H1 (cell line): ENCODE measurements at regions not wholly inside any gene's neighbourhood (a gene's known extent, or its start where the extent isn't known, plus 50 kb on each side); places are given as distances from the start of the nearest gene placed in this dataset.

ENCODE experiments used
- CTCF ChIA-PET: fragments of 300-600 bp; sonication (Branson Sonifier 250); formaldehyde crosslinking; loops from one replicate; lab custom pipeline; 2021; ENCODE audit not compliant: partially characterized antibody; lab: Charles Lee
- POLR2A ChIA-PET: fragments of 300-600 bp; sonication (Branson Sonifier 250); formaldehyde crosslinking; loops from one replicate; lab custom pipeline; 2021; ENCODE audit warnings: inconsistent platforms; ENCODE audit not compliant: partially characterized antibody; lab: Charles Lee
- DNase-seq, 2 experiments: peaks; one replicate each; pipeline versions ENCODE4 v3.0.0 to v3.0.0-alpha.2; 2010 to 2022; ENCODE audit warnings: low spot score in 2 of 2, low read depth in 1 of 2, mixed read lengths in 1 of 2
- FAIRE-seq: peaks from 2 replicates; lab custom pipeline; 2011; peaks lifted over from hg19 to GRCh38; lab: Jason Lieb, UNC
- H2AFZ ChIP-seq: 2 replicates; pipeline ENCODE4 v1.8.1; 2012; ENCODE audit warnings: low read length, inconsistent platforms
- H2AK5ac ChIP-seq: 2 replicates; pipeline ENCODE4 v1.6.1; 2013; ENCODE audit warnings: low read depth, low read length
- H2BK120ac ChIP-seq: replicated peaks from 2 replicates; pipeline ENCODE3; 2013; ENCODE audit warnings: low read depth, low read length, inconsistent platforms
- H2BK12ac ChIP-seq: 2 replicates; pipeline ENCODE4 v1.6.1; 2013; ENCODE audit warnings: low read depth, low read length
- H2BK15ac ChIP-seq: 2 replicates; pipeline ENCODE4 v1.6.1; 2013; ENCODE audit warnings: low read length
- H2BK20ac ChIP-seq: 2 replicates; pipeline ENCODE4 v1.6.1; 2013; ENCODE audit warnings: low read length
- H2BK5ac ChIP-seq: 2 replicates; pipeline ENCODE4 v1.6.1; 2013; ENCODE audit warnings: low read depth, low read length
- H3K14ac ChIP-seq: 2 replicates; pipeline ENCODE4 v1.6.1; 2013; ENCODE audit warnings: inconsistent platforms; ENCODE audit not compliant: insufficient read length
- H3K18ac ChIP-seq: 2 replicates; pipeline ENCODE4 v1.6.1; 2013; ENCODE audit warnings: low read length; ENCODE audit errors: extremely low read depth
- H3K23ac ChIP-seq: 2 replicates; pipeline ENCODE4 v1.6.1; 2013; ENCODE audit warnings: inconsistent platforms; ENCODE audit not compliant: insufficient read length
- H3K23me2 ChIP-seq: 2 replicates; pipeline ENCODE4 v1.6.1; 2013; ENCODE audit warnings: low read depth, low read length
- H3K27ac ChIP-seq: 2 replicates; pipeline ENCODE4 v1.6.1; 2011; ENCODE audit warnings: low read depth, low read length, inconsistent platforms
- H3K27me3 ChIP-seq, 4 experiments: replicated peaks in 1 of 4; 1 replicate in 1 of 4; 2 replicates in 3 of 4; pipeline versions ENCODE4 v1.6.1 to v1.8.1; 2011 to 2013; ENCODE audit warnings: low read length in 3 of 4, mild to moderate bottlenecking in 3 of 4, inconsistent platforms in 2 of 4, mixed read lengths in 2 of 4, moderate library complexity in 1 of 4; ENCODE audit not compliant: control insufficient read depth in 3 of 4, insufficient read depth in 3 of 4; ENCODE audit errors: extremely low read depth in 1 of 4
- H3K36me3 ChIP-seq, 4 experiments: 2 replicates each; pipeline versions ENCODE4 v1.6.1 to v1.8.1; 2011 to 2013; ENCODE audit warnings: mild to moderate bottlenecking in 4 of 4, low read length in 3 of 4, moderate library complexity in 2 of 4, control low read depth in 1 of 4, inconsistent platforms in 1 of 4; ENCODE audit not compliant: insufficient read depth in 4 of 4, control insufficient read depth in 2 of 4
- H3K4ac ChIP-seq: replicated peaks from 2 replicates; pipeline ENCODE3; 2013; ENCODE audit warnings: low read length, low read depth, mixed read lengths, inconsistent platforms; ENCODE audit not compliant: insufficient read length
- H3K4me1 ChIP-seq, 4 experiments: replicated peaks in 1 of 4; 1 replicate in 1 of 4; 2 replicates in 3 of 4; pipeline versions ENCODE4 v1.6.1 to v1.8.1; 2011 to 2013; ENCODE audit warnings: low read length in 3 of 4, inconsistent platforms in 2 of 4, mixed read lengths in 1 of 4; ENCODE audit not compliant: insufficient read depth in 4 of 4, control insufficient read depth in 3 of 4
- H3K4me2 ChIP-seq, 2 experiments: 2 replicates each; pipeline versions ENCODE4 v1.6.1 to v1.8.1; 2011 to 2013; ENCODE audit warnings: low read depth in 2 of 2, low read length in 2 of 2, control low read depth in 1 of 2, inconsistent platforms in 1 of 2, mild to moderate bottlenecking in 1 of 2; ENCODE audit not compliant: insufficient read depth in 1 of 2
- H3K4me3 ChIP-seq, 4 experiments: fragments of 200-600, 300-600 bp in 1 of 4; sonication (generic), shearing (Covaris generic), sonication (Bioruptor Twin) in 1 of 4; 2 replicates each; pipeline versions ENCODE4 v1.5.1 to v1.8.1; 2011 to 2016; ENCODE audit warnings: low read length in 4 of 4, low read depth in 3 of 4, control low read depth in 2 of 4, inconsistent platforms in 2 of 4, mild to moderate bottlenecking in 2 of 4, mixed read lengths in 1 of 4, moderate library complexity in 1 of 4; ENCODE audit not compliant: insufficient read depth in 2 of 4; ENCODE audit errors: extremely low read depth in 1 of 4
- H3K56ac ChIP-seq: replicated peaks from 2 replicates; pipeline ENCODE3; 2013; ENCODE audit warnings: low read depth, mild to moderate bottlenecking, mixed read lengths, low read length, inconsistent platforms; ENCODE audit not compliant: insufficient read length
- H3K79me1 ChIP-seq: 2 replicates; pipeline ENCODE4 v1.6.1; 2013; ENCODE audit warnings: low read depth, low read length, control low read depth
- H3K79me2 ChIP-seq, 2 experiments: 2 replicates each; pipeline versions ENCODE4 v1.6.1 to v1.8.1; 2012 to 2013; ENCODE audit warnings: low read length in 2 of 2, mild to moderate bottlenecking in 2 of 2, inconsistent platforms in 1 of 2; ENCODE audit not compliant: insufficient read depth in 2 of 2, control insufficient read depth in 1 of 2
- H3K9ac ChIP-seq, 4 experiments: replicated peaks in 1 of 4; 1 replicate in 1 of 4; 2 replicates in 3 of 4; pipeline versions ENCODE4 v1.6.1 to v1.8.1; 2011 to 2013; ENCODE audit warnings: low read depth in 3 of 4, low read length in 3 of 4, control low read depth in 2 of 4, mild to moderate bottlenecking in 2 of 4, moderate library complexity in 2 of 4, inconsistent platforms in 1 of 4; ENCODE audit errors: extremely low read depth in 1 of 4
- H3K9me3 ChIP-seq, 2 experiments: 2 replicates each; pipeline versions ENCODE4 v1.6.1 to v1.8.1; 2012 to 2013; ENCODE audit warnings: mild to moderate bottlenecking in 2 of 2, moderate library complexity in 2 of 2, control low read depth in 1 of 2, inconsistent platforms in 1 of 2, low read depth in 1 of 2, low read length in 1 of 2, mixed read lengths in 1 of 2; ENCODE audit not compliant: insufficient read depth in 2 of 2
- H4K20me1 ChIP-seq, 2 experiments: replicated peaks in 1 of 2; 2 replicates each; pipeline versions ENCODE3 to v1.8.1; 2011 to 2013; ENCODE audit warnings: inconsistent platforms in 2 of 2, low read length in 2 of 2, mild to moderate bottlenecking in 1 of 2; ENCODE audit not compliant: insufficient read depth in 2 of 2, control insufficient read depth in 1 of 2
- H4K5ac ChIP-seq: 2 replicates; pipeline ENCODE4 v1.6.1; 2013; ENCODE audit warnings: low read length, low read depth, mixed read lengths, inconsistent platforms; ENCODE audit not compliant: insufficient read length
- H4K8ac ChIP-seq: 2 replicates; pipeline ENCODE4 v1.8.0; 2013; ENCODE audit warnings: mild to moderate bottlenecking, moderate library complexity, low read length, inconsistent platforms; ENCODE audit not compliant: insufficient read depth; ENCODE audit errors: extremely low read depth
- H4K91ac ChIP-seq: replicated peaks from 2 replicates; pipeline ENCODE3; 2013; ENCODE audit warnings: low read length, mixed read lengths, inconsistent platforms; ENCODE audit not compliant: insufficient read length
- ATF3 ChIP-seq: IDR thresholded peaks from 2 replicates; pipeline ENCODE4 v1.6.1; 2011; ENCODE audit warnings: low read depth, mild to moderate bottlenecking, low read length; ENCODE audit not compliant: insufficient read depth
- SAP30 ChIP-seq: fragments of 300-600 bp; sonication (generic); IDR thresholded peaks from 2 replicates; pipeline ENCODE4 v1.7.1; 2012; ENCODE audit warnings: low read length, moderate library complexity, mild to moderate bottlenecking, inconsistent platforms; ENCODE audit not compliant: insufficient read depth, insufficient replicate concordance
- WGBS, 2 experiments: shearing (Covaris generic) in 1 of 2; methylation state at CpG; one replicate each; pipeline versions ENCODE4 v1.1.6 to v1.1.7; 2013 to 2015; ENCODE audit warnings: low lambda C conversion rate in 2 of 2, mixed read lengths in 2 of 2, inconsistent platforms in 1 of 2, low coverage in 1 of 2, missing lambda C conversion rate in 1 of 2; ENCODE audit not compliant: insufficient replicate concordance in 2 of 2, insufficient coverage in 1 of 2, insufficient read length in 1 of 2; ENCODE audit errors: extremely low coverage in 1 of 2, missing lambda C conversion rate in 1 of 2; 5-methylcytosine and 5-hydroxymethylcytosine counted together

DNA sequence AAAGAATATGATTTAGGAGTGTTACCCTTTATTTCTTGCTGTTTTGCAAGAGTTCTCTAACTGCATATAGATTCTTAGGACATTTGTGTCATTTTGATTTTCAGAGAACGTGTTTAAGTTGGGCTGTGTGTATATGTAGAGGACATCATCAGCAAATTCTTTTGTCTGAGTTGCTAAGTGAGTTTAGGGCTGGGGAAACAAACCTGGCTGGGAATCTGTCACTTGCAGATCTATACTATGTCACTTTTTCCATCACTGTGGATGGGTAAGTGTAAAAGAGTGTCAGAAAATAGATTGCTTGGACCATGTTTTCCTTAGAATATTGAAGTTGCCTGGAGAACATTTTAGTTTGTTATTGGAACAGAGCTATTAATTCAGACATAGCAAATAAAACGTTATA lies 349.1 kb upstream of the NEGR1 start:
- no peak overlapping the region for H2BK120ac ChIP-seq
- H2AFZ ChIP-seq: no peak overlapping the region
- H3K18ac ChIP-seq: no peak overlapping the region
- no peak overlapping the region for H3K27ac ChIP-seq
- H3K4me3 ChIP-seq: no peak overlapping the region
- no peak overlapping the region for H4K8ac ChIP-seq
- no peak overlapping the region for H2BK15ac ChIP-seq
- H2AK5ac ChIP-seq: no peak overlapping the region
- no peak overlapping the region for H4K5ac ChIP-seq
- H3K79me2 ChIP-seq: no peaks in the 10 kb centered on the region
- no peak overlapping the region for H3K14ac ChIP-seq
- no peak overlapping the region for H2BK5ac ChIP-seq
- ChIA-PET CTCF (no interaction called here), POLR2A (no interaction called here)
- DNase-seq: no peak
- no peak overlapping the region for H3K4me2 ChIP-seq
- H3K4me1 ChIP-seq: no peaks in the 10 kb centered on the region
- H3K4ac ChIP-seq: no peak overlapping the region
- H3K79me1 ChIP-seq: no peaks in the 10 kb centered on the region
- H3K9ac ChIP-seq: no peak overlapping the region
- H3K9me3 ChIP-seq: no peaks in the 10 kb centered on the region
- 82% methylated on average over 2 of the region's 2 CpGs; no CpG with 5 or more reads in 1 of the 2 experiments for WGBS, 2 experiments
- no peak overlapping the region for H3K23ac ChIP-seq
- H3K56ac ChIP-seq: no peak overlapping the region
- H4K20me1 ChIP-seq: no peaks in the 10 kb centered on the region
- no peak for FAIRE-seq
- H4K91ac ChIP-seq: no peak overlapping the region
- H3K23me2 ChIP-seq: no peaks in the 10 kb centered on the region
- H2BK20ac ChIP-seq: no peak overlapping the region
- no peaks in the 10 kb centered on the region for H3K27me3 ChIP-seq
- H2BK12ac ChIP-seq: no peak overlapping the region
- H3K36me3 ChIP-seq: no peaks in the 10 kb centered on the region
- TF ChIP-seq ATF3: no peak
- TF ChIP-seq SAP30: no peak
